NAMALWA (cell line): ENCODE measurements at regions not wholly inside any gene's neighbourhood (a gene's known extent, or its start where the extent isn't known, plus 50 kb on each side); places are given as distances from the start of the nearest gene placed in this dataset.
A peak's percentile ranks its signal among the peaks of the same experiment; 100 is the strongest.
"Not testable (repeated sequence)": the region's sequence is repeated elsewhere in the genome, so short reads cannot be mapped to it uniquely, and the experiment has no call there.

Source experiments
- DNase-seq: peaks from one replicate; pipeline ENCODE4 v3.0.0-alpha.2; 2015; ENCODE audit warnings: low spot score

GRCh38 chr2:187783446-187783845, 229.2 kb upstream of the TFPI start:
- no peak for DNase-seq

GRCh38 chr2:187784138-187784537, 229.9 kb upstream of the TFPI start:
- not testable (repeated sequence) for DNase-seq

GRCh38 chr2:187799601-187800000, 245.4 kb upstream of the TFPI start:
- no peak for DNase-seq

- no peak for DNase-seq
These were observed 249.6 kb upstream of the TFPI start for GRCh38 chr2:187803816-187804215.

GRCh38 chr2:187815113-187815512, 260.9 kb upstream of the TFPI start:
- DNase-seq: no peak

- no peak for DNase-seq
These were observed 265.4 kb upstream of the TFPI start for GRCh38 chr2:187819624-187820023.

GRCh38 chr2:187825108-187825507, 270.9 kb upstream of the TFPI start:
- no peak for DNase-seq

- no peak for DNase-seq
These were observed 271.8 kb upstream of the TFPI start for GRCh38 chr2:187826023-187826422.

GRCh38 chr2:187834787-187835186, 280.6 kb upstream of the TFPI start:
- DNase-seq: no peak

GRCh38 chr2:187838690-187839089, 284.5 kb upstream of the TFPI start:
- DNase-seq: no peak

- no peak for DNase-seq
These were observed 288.1 kb upstream of the TFPI start for GRCh38 chr2:187842315-187842714.

GRCh38 chr2:187842978-187843847, 289.0 kb upstream of the TFPI start:
- peak; percentile 75 for DNase-seq

- DNase-seq: no peak
These were observed 293.3 kb upstream of the TFPI start for GRCh38 chr2:187847245-187848208.

GRCh38 chr2:187851955-187852561, 297.8 kb upstream of the TFPI start:
- DNase-seq: no peak

GRCh38 chr2:187853381-187853791, 299.2 kb upstream of the TFPI start:
- no peak for DNase-seq

- DNase-seq: no peak
These were observed 300.6 kb upstream of the TFPI start for GRCh38 chr2:187854801-187855200.

- DNase-seq: no peak
These were observed 301.5 kb upstream of the TFPI start for GRCh38 chr2:187855689-187856088.

- no peak for DNase-seq
These were observed 303.6 kb upstream of the TFPI start for GRCh38 chr2:187857826-187858225.

GRCh38 chr2:187862715-187863114, 308.5 kb upstream of the TFPI start:
- no peak for DNase-seq

GRCh38 chr2:187865025-187865424, 310.8 kb upstream of the TFPI start:
- DNase-seq: no peak

- no peak for DNase-seq
These were observed 312.9 kb upstream of the TFPI start for GRCh38 chr2:187867165-187867564.

GRCh38 chr2:187869195-187869594, 315.0 kb upstream of the TFPI start:
- peak; percentile 12 for DNase-seq
